ENCODE measurements at regions not wholly inside any gene's neighbourhood (a gene's known extent, or its start where the extent isn't known, plus 50 kb on each side); places are given as distances from the start of the nearest gene placed in this dataset.

DNA sequence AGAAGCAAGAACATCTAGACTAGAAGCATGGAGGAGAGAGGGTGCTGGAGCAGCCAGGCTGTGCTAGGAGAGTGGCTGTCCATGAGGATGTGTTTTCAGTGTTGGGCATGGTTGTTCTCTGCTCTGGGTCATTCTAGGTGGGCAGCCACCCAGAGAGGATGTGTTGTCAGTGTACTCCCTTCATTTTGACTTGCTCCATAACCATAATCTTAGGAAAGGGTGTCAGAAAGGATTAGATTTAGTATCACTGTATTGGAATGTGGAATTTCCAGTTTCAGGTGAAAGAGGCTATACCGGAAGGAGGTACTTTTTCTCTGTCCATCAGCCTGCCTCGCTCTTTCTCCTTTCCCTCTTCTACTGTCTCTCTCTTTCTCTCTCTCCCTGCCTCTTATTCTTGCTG lies 474.5 kb upstream of the PODXL start:
- TF ChIP-seq POLR2A (IDR thresholded peaks at IDR 0.05): no peak
- TF ChIP-seq, protein P1, sequence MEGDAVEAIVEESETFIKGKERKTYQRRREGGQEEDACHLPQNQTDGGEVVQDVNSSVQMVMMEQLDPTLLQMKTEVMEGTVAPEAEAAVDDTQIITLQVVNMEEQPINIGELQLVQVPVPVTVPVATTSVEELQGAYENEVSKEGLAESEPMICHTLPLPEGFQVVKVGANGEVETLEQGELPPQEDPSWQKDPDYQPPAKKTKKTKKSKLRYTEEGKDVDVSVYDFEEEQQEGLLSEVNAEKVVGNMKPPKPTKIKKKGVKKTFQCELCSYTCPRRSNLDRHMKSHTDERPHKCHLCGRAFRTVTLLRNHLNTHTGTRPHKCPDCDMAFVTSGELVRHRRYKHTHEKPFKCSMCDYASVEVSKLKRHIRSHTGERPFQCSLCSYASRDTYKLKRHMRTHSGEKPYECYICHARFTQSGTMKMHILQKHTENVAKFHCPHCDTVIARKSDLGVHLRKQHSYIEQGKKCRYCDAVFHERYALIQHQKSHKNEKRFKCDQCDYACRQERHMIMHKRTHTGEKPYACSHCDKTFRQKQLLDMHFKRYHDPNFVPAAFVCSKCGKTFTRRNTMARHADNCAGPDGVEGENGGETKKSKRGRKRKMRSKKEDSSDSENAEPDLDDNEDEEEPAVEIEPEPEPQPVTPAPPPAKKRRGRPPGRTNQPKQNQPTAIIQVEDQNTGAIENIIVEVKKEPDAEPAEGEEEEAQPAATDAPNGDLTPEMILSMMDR (IDR thresholded peaks at IDR 0.05): no peak

All from vagina (tissue), 2 donors.